ENCODE measurements at regions not wholly inside any gene's neighbourhood (a gene's known extent, or its start where the extent isn't known, plus 50 kb on each side); places are given as distances from the start of the nearest gene placed in this dataset.
"Not testable (repeated sequence)": the region's sequence is repeated elsewhere in the genome, so short reads cannot be mapped to it uniquely, and the experiment has no call there.

- not testable (repeated sequence) for TF ChIP-seq CTCF, POLR2A (IDR thresholded peaks at IDR 0.05)
Measured at GRCh38 chrX:3830020-3830419, 116.6 kb upstream of the PRKX start.

Data from Peyer's patch (tissue), 4 donors.